Stimulated activated CD4-positive, alpha-beta T cell treated with anti-CD3 and anti-CD28 coated beads, Interleukin-1b, Interleukin-23, amount 100 ng/mL, for 4 hours (primary cell): ENCODE measurements at regions not wholly inside any gene's neighbourhood (a gene's known extent, or its start where the extent isn't known, plus 50 kb on each side); places are given as distances from the start of the nearest gene placed in this dataset.

Experiments used
- DNase-seq, 2 donors: peaks; one replicate each; pipeline ENCODE4 v3.0.0-alpha.2; 2020; ENCODE audit warnings: low read depth in 2 of 2

- DNase-seq, result no peak
These were observed 289.2 kb downstream of the FGF9 start for GRCh38 chr13:21960108-21960507.

GRCh38 chr13:21964686-21965085 lies 293.8 kb downstream of the FGF9 start:
- no peak for DNase-seq

- DNase-seq, result no peak
These were observed 294.2 kb downstream of the FGF9 start for GRCh38 chr13:21965095-21965494.

GRCh38 chr13:21966014-21966413 lies 295.1 kb downstream of the FGF9 start:
- DNase-seq, result no peak

GRCh38 chr13:21967871-21968270 lies 297.0 kb downstream of the FGF9 start:
- DNase-seq, result no peak

GRCh38 chr13:21970172-21970571 lies 299.3 kb downstream of the FGF9 start:
- no peak for DNase-seq

GRCh38 chr13:21970918-21971317 lies 300.0 kb downstream of the FGF9 start:
- no peak for DNase-seq

GRCh38 chr13:21971662-21972621 lies 301.1 kb downstream of the FGF9 start:
- DNase-seq, result no peak

GRCh38 chr13:21973437-21974125 lies 302.7 kb downstream of the FGF9 start:
- DNase-seq, result no peak

GRCh38 chr13:21974741-21975140 lies 303.9 kb downstream of the FGF9 start:
- no peak for DNase-seq

GRCh38 chr13:21976159-21976558 lies 305.3 kb downstream of the FGF9 start:
- DNase-seq, result no peak

- DNase-seq, result no peak
These were observed 308.4 kb downstream of the FGF9 start for GRCh38 chr13:21979161-21979806.

- DNase-seq, result no peak
These were observed 309.2 kb downstream of the FGF9 start for GRCh38 chr13:21980049-21980448.

GRCh38 chr13:21984156-21984555 lies 313.3 kb downstream of the FGF9 start:
- DNase-seq, result no peak

GRCh38 chr13:21986602-21987001 lies 315.7 kb downstream of the FGF9 start:
- DNase-seq, result no peak

- DNase-seq, result no peak
These were observed 316.9 kb downstream of the FGF9 start for GRCh38 chr13:21987793-21988192.

GRCh38 chr13:21988624-21989023 lies 317.8 kb downstream of the FGF9 start:
- DNase-seq, result no peak

- DNase-seq, result no peak
These were observed 325.2 kb downstream of the FGF9 start for GRCh38 chr13:21996049-21996448.

GRCh38 chr13:21997726-21998125 lies 326.9 kb downstream of the FGF9 start:
- DNase-seq, result no peak

GRCh38 chr13:21998279-21998990 lies 327.6 kb downstream of the FGF9 start:
- no peak for DNase-seq

GRCh38 chr13:21999666-22000065 lies 328.8 kb downstream of the FGF9 start:
- no peak for DNase-seq

GRCh38 chr13:22000191-22000590 lies 329.3 kb downstream of the FGF9 start:
- no peak for DNase-seq
